ENCODE measurements at regions not wholly inside any gene's neighbourhood (a gene's known extent, or its start where the extent isn't known, plus 50 kb on each side); places are given as distances from the start of the nearest gene placed in this dataset.

DNA sequence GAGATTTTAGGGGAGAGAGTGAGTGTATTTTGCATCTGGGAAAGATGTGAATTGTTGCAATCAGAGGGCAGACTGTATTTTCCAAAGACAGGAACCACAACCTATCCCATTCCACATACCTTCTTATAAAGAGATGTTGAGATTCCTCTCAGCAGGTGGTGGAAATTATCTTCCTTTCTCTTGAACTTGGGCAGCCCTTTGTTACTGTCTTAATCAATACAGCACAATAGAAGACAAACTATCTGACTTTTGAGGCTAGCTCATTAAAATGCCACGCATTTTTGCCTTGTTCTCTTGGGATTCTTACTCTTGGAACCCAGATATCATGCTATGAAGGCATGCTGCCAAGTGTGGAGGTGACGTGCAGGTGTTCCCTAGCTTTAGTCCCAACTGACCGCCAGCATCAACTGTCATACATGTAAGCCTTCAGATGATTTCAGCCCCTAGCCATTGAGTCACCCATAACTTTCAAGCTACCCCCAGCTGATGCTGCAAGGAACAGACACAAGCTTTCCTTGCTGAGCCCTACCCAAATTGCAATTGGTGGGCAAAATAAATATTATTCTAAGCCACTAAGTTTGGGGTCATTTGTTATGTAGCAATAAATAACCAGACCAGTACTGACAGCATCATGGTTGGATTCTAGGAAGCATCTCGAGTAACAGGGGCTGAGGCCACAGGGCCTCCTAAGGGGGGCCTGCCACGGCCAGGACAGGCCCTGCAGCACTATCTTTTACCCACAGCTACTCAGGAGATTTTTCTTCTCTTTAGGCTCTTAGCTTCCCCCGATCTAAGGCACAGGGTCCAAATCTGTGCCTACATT lies 63.0 kb downstream of the RPL27A start:
- TF ChIP-seq, protein P1, sequence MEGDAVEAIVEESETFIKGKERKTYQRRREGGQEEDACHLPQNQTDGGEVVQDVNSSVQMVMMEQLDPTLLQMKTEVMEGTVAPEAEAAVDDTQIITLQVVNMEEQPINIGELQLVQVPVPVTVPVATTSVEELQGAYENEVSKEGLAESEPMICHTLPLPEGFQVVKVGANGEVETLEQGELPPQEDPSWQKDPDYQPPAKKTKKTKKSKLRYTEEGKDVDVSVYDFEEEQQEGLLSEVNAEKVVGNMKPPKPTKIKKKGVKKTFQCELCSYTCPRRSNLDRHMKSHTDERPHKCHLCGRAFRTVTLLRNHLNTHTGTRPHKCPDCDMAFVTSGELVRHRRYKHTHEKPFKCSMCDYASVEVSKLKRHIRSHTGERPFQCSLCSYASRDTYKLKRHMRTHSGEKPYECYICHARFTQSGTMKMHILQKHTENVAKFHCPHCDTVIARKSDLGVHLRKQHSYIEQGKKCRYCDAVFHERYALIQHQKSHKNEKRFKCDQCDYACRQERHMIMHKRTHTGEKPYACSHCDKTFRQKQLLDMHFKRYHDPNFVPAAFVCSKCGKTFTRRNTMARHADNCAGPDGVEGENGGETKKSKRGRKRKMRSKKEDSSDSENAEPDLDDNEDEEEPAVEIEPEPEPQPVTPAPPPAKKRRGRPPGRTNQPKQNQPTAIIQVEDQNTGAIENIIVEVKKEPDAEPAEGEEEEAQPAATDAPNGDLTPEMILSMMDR (IDR thresholded peaks at IDR 0.05), result no peak
- no peak for TF ChIP-seq POLR2A (IDR thresholded peaks at IDR 0.05)
